Activated T-helper 2 cell treated with anti-CD3 and anti-CD28 coated beads, Interferon-gamma antibody, Interleukin-2, Interleukin-4, amounts not matched to agents 10 μg/mL and 5 μg/mL and 100 μg/mL, durations not matched to agents 14 hours and 24 hours and 36 hours (primary cell): ENCODE measurements at regions not wholly inside any gene's neighbourhood (a gene's known extent, or its start where the extent isn't known, plus 50 kb on each side); places are given as distances from the start of the nearest gene placed in this dataset.

Experiments used
- DNase-seq: peaks from one replicate; pipeline ENCODE4 v3.0.0; 2021; ENCODE audit warnings: low spot score
- H3K27ac Mint-ChIP-seq: one replicate; pipeline ENCODE4 v1.8.0; 2021; ENCODE audit warnings: mixed read lengths
- H3K27me3 Mint-ChIP-seq: one replicate; pipeline ENCODE4 v1.8.0; 2021; ENCODE audit warnings: low read depth, mixed read lengths
- H3K36me3 Mint-ChIP-seq: one replicate; pipeline ENCODE4 v1.8.0; 2021; ENCODE audit warnings: low read depth, mixed read lengths
- H3K4me1 Mint-ChIP-seq: one replicate; pipeline ENCODE4 v1.8.0; 2021; ENCODE audit warnings: low read depth, mixed read lengths
- H3K4me3 Mint-ChIP-seq: one replicate; pipeline ENCODE4 v1.8.0; 2021; ENCODE audit warnings: low read depth, mild to moderate bottlenecking, moderate library complexity, mixed read lengths
- H3K9me3 Mint-ChIP-seq: one replicate; pipeline ENCODE4 v1.8.0; 2021; ENCODE audit warnings: mixed read lengths
- intact Hi-C: fragments of 100-400 bp; cut with micrococcal nuclease; formaldehyde crosslinking; loops from one replicate; pipeline ENCODE4 v1.15.1; 2023

- Mint-ChIP-seq H3K4me1 (no peaks in the 10 kb centered on the region), H3K9me3 (no peaks in the 10 kb centered on the region)
Observed at GRCh38 chr17:68812876-68813584, 142.2 kb downstream of the ABCA8 start.

GRCh38 chr17:68809148-68809547, 146.0 kb downstream of the ABCA8 start:
- no peaks in the 10 kb centered on the region for H3K27me3 Mint-ChIP-seq
- no peak overlapping the region for H3K4me3 Mint-ChIP-seq
- no peak for DNase-seq
- H3K9me3 Mint-ChIP-seq, result no peaks in the 10 kb centered on the region
- intact Hi-C loops, result no loop called here
- no peaks in the 10 kb centered on the region for H3K4me1 Mint-ChIP-seq
- H3K36me3 Mint-ChIP-seq, result no peaks in the 10 kb centered on the region
- no peak overlapping the region for H3K27ac Mint-ChIP-seq

More at GRCh38 chr17:68812876-68813584, 142.2 kb downstream of the ABCA8 start:
- intact Hi-C loops, result no loop called here
- Mint-ChIP-seq H3K27ac (no peak overlapping the region), H3K4me3 (no peak overlapping the region), H3K27me3 (no peaks in the 10 kb centered on the region), H3K36me3 (no peaks in the 10 kb centered on the region)
- DNase-seq, result no peak

GRCh38 chr17:68807998-68808772, 147.0 kb downstream of the ABCA8 start:
- H3K4me3 Mint-ChIP-seq, result no peak overlapping the region
- no peak for DNase-seq
- no peak overlapping the region for H3K27ac Mint-ChIP-seq
- H3K4me1 Mint-ChIP-seq, result no peaks in the 10 kb centered on the region
- no peaks in the 10 kb centered on the region for H3K27me3 Mint-ChIP-seq
- H3K36me3 Mint-ChIP-seq, result no peaks in the 10 kb centered on the region
- intact Hi-C loops, result no loop called here
- H3K9me3 Mint-ChIP-seq, result no peaks in the 10 kb centered on the region

- no peak overlapping the region for H3K4me3 Mint-ChIP-seq
- H3K36me3 Mint-ChIP-seq, result no peaks in the 10 kb centered on the region
- no peaks in the 10 kb centered on the region for H3K27me3 Mint-ChIP-seq
- intact Hi-C loops, result no loop called here
- DNase-seq, result no peak
- H3K4me1 Mint-ChIP-seq, result no peaks in the 10 kb centered on the region
- no peak overlapping the region for H3K27ac Mint-ChIP-seq
- no peaks in the 10 kb centered on the region for H3K9me3 Mint-ChIP-seq
Observed at GRCh38 chr17:68805609-68806008, 149.6 kb downstream of the ABCA8 start.

GRCh38 chr17:68804777-68805520, 150.2 kb downstream of the ABCA8 start:
- H3K27me3 Mint-ChIP-seq, result no peaks in the 10 kb centered on the region
- H3K4me1 Mint-ChIP-seq, result no peaks in the 10 kb centered on the region
- H3K4me3 Mint-ChIP-seq, result no peak overlapping the region
- no peaks in the 10 kb centered on the region for H3K36me3 Mint-ChIP-seq
- H3K27ac Mint-ChIP-seq, result no peak overlapping the region
- DNase-seq, result no peak
- intact Hi-C loops, result no loop called here
- H3K9me3 Mint-ChIP-seq, result no peaks in the 10 kb centered on the region

- intact Hi-C loops, result no loop called here
- no peak overlapping the region for H3K4me3 Mint-ChIP-seq
- H3K9me3 Mint-ChIP-seq, result no peaks in the 10 kb centered on the region
- H3K4me1 Mint-ChIP-seq, result no peaks in the 10 kb centered on the region
- DNase-seq, result no peak
- H3K27ac Mint-ChIP-seq, result no peak overlapping the region
- H3K27me3 Mint-ChIP-seq, result no peaks in the 10 kb centered on the region
- no peaks in the 10 kb centered on the region for H3K36me3 Mint-ChIP-seq
Observed at GRCh38 chr17:68803164-68803929, 151.8 kb downstream of the ABCA8 start.

GRCh38 chr17:68801335-68802247, 153.6 kb downstream of the ABCA8 start:
- Mint-ChIP-seq H3K27ac (no peak overlapping the region), H3K4me1 (no peaks in the 10 kb centered on the region), H3K36me3 (no peaks in the 10 kb centered on the region), H3K9me3 (no peaks in the 10 kb centered on the region), H3K27me3 (no peaks in the 10 kb centered on the region), H3K4me3 (no peak overlapping the region)
- intact Hi-C loops, result no loop called here
- DNase-seq, result no peak

GRCh38 chr17:68800751-68801150, 154.4 kb downstream of the ABCA8 start:
- intact Hi-C loops, result no loop called here
- no peak for DNase-seq
- H3K9me3 Mint-ChIP-seq, result no peaks in the 10 kb centered on the region

GRCh38 chr17:68794636-68795434, 160.4 kb downstream of the ABCA8 start:
- Mint-ChIP-seq H3K27ac (no peak overlapping the region), H3K36me3 (no peaks in the 10 kb centered on the region), H3K4me3 (peak overlapping the region; percentile 31), H3K4me1 (peaks cover 5% of the 10 kb centered on the region), H3K9me3 (no peaks in the 10 kb centered on the region), H3K27me3 (peaks cover 1% of the 10 kb centered on the region)
- intact Hi-C loops, result no loop called here
- DNase-seq, result no peak

More at GRCh38 chr17:68800751-68801150, 154.4 kb downstream of the ABCA8 start:
- Mint-ChIP-seq H3K36me3 (no peaks in the 10 kb centered on the region), H3K4me3 (no peak overlapping the region), H3K27me3 (no peaks in the 10 kb centered on the region), H3K27ac (no peak overlapping the region), H3K4me1 (no peaks in the 10 kb centered on the region)

GRCh38 chr17:68792873-68793272, 162.3 kb downstream of the ABCA8 start:
- Mint-ChIP-seq H3K27ac (no peak overlapping the region), H3K9me3 (no peaks in the 10 kb centered on the region), H3K27me3 (peaks cover 4% of the 10 kb centered on the region), H3K4me3 (no peak overlapping the region), H3K4me1 (peaks cover 5% of the 10 kb centered on the region), H3K36me3 (no peaks in the 10 kb centered on the region)
- no peak for DNase-seq
- intact Hi-C loops, result no loop called here

GRCh38 chr17:68792042-68792685, 163.0 kb downstream of the ABCA8 start:
- intact Hi-C loops, result no loop called here
- Mint-ChIP-seq H3K4me1 (peaks cover 5% of the 10 kb centered on the region), H3K27me3 (peaks cover 5% of the 10 kb centered on the region), H3K27ac (no peak overlapping the region), H3K36me3 (no peaks in the 10 kb centered on the region), H3K9me3 (no peaks in the 10 kb centered on the region), H3K4me3 (no peak overlapping the region)
- DNase-seq, result no peak
